Activated T-helper 1 cell treated with anti-CD3 and anti-CD28 coated beads, Interleukin-12 subunit alpha, Interleukin-12 subunit beta, Interleukin-2, Interleukin-4 antibody, amounts not matched to agents 30 ng/mL and 10 ng/mL and 1 ng/mL, durations not matched to agents 14 hours and 24 hours and 36 hours (primary cell): ENCODE measurements at regions not wholly inside any gene's neighbourhood (a gene's known extent, or its start where the extent isn't known, plus 50 kb on each side); places are given as distances from the start of the nearest gene placed in this dataset.

Experiments used
- DNase-seq: peaks from one replicate; pipeline ENCODE4 v3.0.0; 2021; ENCODE audit warnings: low spot score
- H3K27ac Mint-ChIP-seq: one replicate; pipeline ENCODE4 v1.8.0; 2021; ENCODE audit warnings: mild to moderate bottlenecking, mixed read lengths
- H3K27me3 Mint-ChIP-seq: one replicate; pipeline ENCODE4 v1.8.0; 2022; ENCODE audit warnings: mild to moderate bottlenecking, moderate library complexity, mixed read lengths; ENCODE audit not compliant: insufficient read depth
- H3K36me3 Mint-ChIP-seq: one replicate; pipeline ENCODE4 v1.8.0; 2021; ENCODE audit warnings: low read depth, mixed read lengths
- H3K4me1 Mint-ChIP-seq: one replicate; pipeline ENCODE4 v1.8.0; 2021; ENCODE audit warnings: low read depth, mixed read lengths
- H3K4me3 Mint-ChIP-seq: one replicate; pipeline ENCODE4 v1.8.0; 2021; ENCODE audit warnings: mild to moderate bottlenecking, moderate library complexity, mixed read lengths
- H3K9me3 Mint-ChIP-seq: one replicate; pipeline ENCODE4 v1.8.0; 2021; ENCODE audit warnings: mixed read lengths
- intact Hi-C: fragments of 100-400 bp; cut with micrococcal nuclease; formaldehyde crosslinking; loops from one replicate; pipeline ENCODE4 v1.15.1; 2024

- intact Hi-C loops = no loop called here
- Mint-ChIP-seq H3K9me3 (no peaks in the 10 kb centered on the region), H3K27me3 (peaks cover 2% of the 10 kb centered on the region), H3K27ac (no peak overlapping the region), H3K4me3 (no peak overlapping the region), H3K36me3 (no peaks in the 10 kb centered on the region), H3K4me1 (no peaks in the 10 kb centered on the region)
- no peak for DNase-seq
Observed at GRCh38 chr17:55829995-55830612, 79.3 kb downstream of the PCTP start.

- Mint-ChIP-seq H3K27me3 (peaks cover 2% of the 10 kb centered on the region), H3K4me1 (no peaks in the 10 kb centered on the region), H3K9me3 (no peaks in the 10 kb centered on the region), H3K4me3 (no peak overlapping the region), H3K36me3 (no peaks in the 10 kb centered on the region), H3K27ac (no peak overlapping the region)
- intact Hi-C loops = no loop called here
- no peak for DNase-seq
Observed at GRCh38 chr17:55830699-55831471, 80.0 kb downstream of the PCTP start.

GRCh38 chr17:55833306-55833705, 82.5 kb downstream of the PCTP start:
- DNase-seq = no peak
- no peaks in the 10 kb centered on the region for H3K9me3 Mint-ChIP-seq
- no peaks in the 10 kb centered on the region for H3K36me3 Mint-ChIP-seq
- H3K27me3 Mint-ChIP-seq = peaks cover 2% of the 10 kb centered on the region
- intact Hi-C loops = no loop called here
- H3K4me1 Mint-ChIP-seq = no peaks in the 10 kb centered on the region
- no peak overlapping the region for H3K4me3 Mint-ChIP-seq
- no peak overlapping the region for H3K27ac Mint-ChIP-seq

- no peak for DNase-seq
- H3K36me3 Mint-ChIP-seq = no peaks in the 10 kb centered on the region
- intact Hi-C loops = no loop called here
- no peak overlapping the region for H3K27ac Mint-ChIP-seq
- H3K9me3 Mint-ChIP-seq = no peaks in the 10 kb centered on the region
- H3K27me3 Mint-ChIP-seq = peaks cover 4% of the 10 kb centered on the region
- H3K4me1 Mint-ChIP-seq = no peaks in the 10 kb centered on the region
- H3K4me3 Mint-ChIP-seq = no peak overlapping the region
Observed at GRCh38 chr17:55842405-55843158, 91.7 kb downstream of the PCTP start.

- intact Hi-C loops = no loop called here
- DNase-seq = no peak
- Mint-ChIP-seq H3K9me3 (no peaks in the 10 kb centered on the region), H3K4me1 (no peaks in the 10 kb centered on the region), H3K27ac (no peak overlapping the region), H3K4me3 (no peak overlapping the region), H3K27me3 (peaks cover 4% of the 10 kb centered on the region), H3K36me3 (no peaks in the 10 kb centered on the region)
Observed at GRCh38 chr17:55843785-55844184, 92.9 kb downstream of the PCTP start.

GRCh38 chr17:55845385-55845784, 94.5 kb downstream of the PCTP start:
- Mint-ChIP-seq H3K4me3 (no peak overlapping the region), H3K4me1 (no peaks in the 10 kb centered on the region), H3K9me3 (no peaks in the 10 kb centered on the region), H3K27ac (no peak overlapping the region), H3K36me3 (no peaks in the 10 kb centered on the region), H3K27me3 (peaks cover 4% of the 10 kb centered on the region)
- intact Hi-C loops = loop anchor here (5.0 kb wide), 1 partner anchor 472 kb away; no protein-coding TSS in a partner anchor
- DNase-seq = no peak

- peaks cover 4% of the 10 kb centered on the region for H3K27me3 Mint-ChIP-seq
- H3K36me3 Mint-ChIP-seq = no peaks in the 10 kb centered on the region
- no peaks in the 10 kb centered on the region for H3K9me3 Mint-ChIP-seq
- DNase-seq = no peak
- H3K4me3 Mint-ChIP-seq = no peak overlapping the region
- no peaks in the 10 kb centered on the region for H3K4me1 Mint-ChIP-seq
- H3K27ac Mint-ChIP-seq = no peak overlapping the region
- intact Hi-C loops = loop anchor here (5.0 kb wide), 1 partner anchor 471 kb away; no protein-coding TSS in a partner anchor
Observed at GRCh38 chr17:55846745-55847144, 95.9 kb downstream of the PCTP start.

GRCh38 chr17:55852734-55853133, 101.9 kb downstream of the PCTP start:
- Mint-ChIP-seq H3K27me3 (no peaks in the 10 kb centered on the region), H3K4me1 (no peaks in the 10 kb centered on the region), H3K27ac (no peak overlapping the region), H3K36me3 (no peaks in the 10 kb centered on the region), H3K9me3 (no peaks in the 10 kb centered on the region), H3K4me3 (no peak overlapping the region)
- DNase-seq = no peak
- intact Hi-C loops = no loop called here

GRCh38 chr17:55859301-55859795, 108.5 kb downstream of the PCTP start:
- Mint-ChIP-seq H3K27ac (no peak overlapping the region), H3K4me1 (no peaks in the 10 kb centered on the region), H3K36me3 (no peaks in the 10 kb centered on the region), H3K4me3 (no peak overlapping the region), H3K9me3 (no peaks in the 10 kb centered on the region), H3K27me3 (peaks cover 3% of the 10 kb centered on the region)
- no peak for DNase-seq
- intact Hi-C loops = no loop called here

GRCh38 chr17:55865072-55865762, 114.4 kb downstream of the PCTP start:
- no peaks in the 10 kb centered on the region for H3K36me3 Mint-ChIP-seq
- no peak overlapping the region for H3K27ac Mint-ChIP-seq
- peaks cover 3% of the 10 kb centered on the region for H3K27me3 Mint-ChIP-seq
- intact Hi-C loops = no loop called here
- no peak for DNase-seq
- H3K9me3 Mint-ChIP-seq = no peaks in the 10 kb centered on the region
- no peak overlapping the region for H3K4me3 Mint-ChIP-seq
- H3K4me1 Mint-ChIP-seq = no peaks in the 10 kb centered on the region

- no peak overlapping the region for H3K27ac Mint-ChIP-seq
- no peaks in the 10 kb centered on the region for H3K9me3 Mint-ChIP-seq
- no peak for DNase-seq
- H3K4me1 Mint-ChIP-seq = no peaks in the 10 kb centered on the region
- no peaks in the 10 kb centered on the region for H3K36me3 Mint-ChIP-seq
- no peak overlapping the region for H3K4me3 Mint-ChIP-seq
- no peaks in the 10 kb centered on the region for H3K27me3 Mint-ChIP-seq
- intact Hi-C loops = no loop called here
Observed at GRCh38 chr17:55870044-55870443, 119.2 kb downstream of the PCTP start.

- Mint-ChIP-seq H3K36me3 (no peaks in the 10 kb centered on the region), H3K4me3 (no peak overlapping the region), H3K27me3 (peaks cover 6% of the 10 kb centered on the region), H3K9me3 (no peaks in the 10 kb centered on the region), H3K4me1 (no peaks in the 10 kb centered on the region), H3K27ac (no peak overlapping the region)
- intact Hi-C loops = no loop called here
- no peak for DNase-seq
Observed at GRCh38 chr17:55872374-55872773, 121.5 kb downstream of the PCTP start.
